HG03095 (cell line): ENCODE measurements at regions not wholly inside any gene's neighbourhood (a gene's known extent, or its start where the extent isn't known, plus 50 kb on each side); places are given as distances from the start of the nearest gene placed in this dataset.
A peak's percentile ranks its signal among the peaks of the same experiment; 100 is the strongest.
"Not testable (repeated sequence)": the region's sequence is repeated elsewhere in the genome, so short reads cannot be mapped to it uniquely, and the experiment has no call there.

Experiments
- ATAC-seq: cut with Tn5 transposase; IDR thresholded peaks from one replicate; pipeline ENCODE4 v1.9.1; 2021; ENCODE audit warnings: moderate library complexity; ENCODE audit not compliant: unreplicated experiment

- no peak for ATAC-seq
Measured at GRCh38 chr4:173777921-173778320, 247.9 kb upstream of the HAND2 start.

GRCh38 chr4:173777421-173777820 is 247.4 kb upstream of the HAND2 start:
- no peak for ATAC-seq

- ATAC-seq: no peak
Measured at GRCh38 chr4:173769568-173769967, 239.5 kb upstream of the HAND2 start.

GRCh38 chr4:173767650-173768049 is 237.6 kb upstream of the HAND2 start:
- ATAC-seq: no peak

DNA sequence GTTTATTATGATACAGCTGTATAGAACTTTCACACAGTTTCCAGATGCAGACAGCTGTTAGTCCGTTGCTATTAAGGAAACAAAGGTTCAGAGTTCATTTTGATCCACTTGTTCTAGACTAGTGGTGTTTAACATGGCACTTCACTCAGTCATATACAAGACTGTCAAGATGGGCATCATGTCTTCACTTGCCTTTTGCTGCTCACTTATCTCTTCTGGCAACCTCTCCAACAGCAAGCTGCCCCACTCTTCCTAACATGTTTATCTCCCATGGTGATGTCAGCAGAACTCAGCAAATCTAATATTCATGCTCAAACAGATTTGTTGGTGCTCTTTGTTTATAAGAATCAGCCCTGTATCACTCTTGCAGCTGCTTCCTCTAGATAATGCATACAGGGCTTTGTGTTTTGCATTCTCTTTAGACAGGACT is 236.2 kb upstream of the HAND2 start:
- no peak for ATAC-seq

DNA sequence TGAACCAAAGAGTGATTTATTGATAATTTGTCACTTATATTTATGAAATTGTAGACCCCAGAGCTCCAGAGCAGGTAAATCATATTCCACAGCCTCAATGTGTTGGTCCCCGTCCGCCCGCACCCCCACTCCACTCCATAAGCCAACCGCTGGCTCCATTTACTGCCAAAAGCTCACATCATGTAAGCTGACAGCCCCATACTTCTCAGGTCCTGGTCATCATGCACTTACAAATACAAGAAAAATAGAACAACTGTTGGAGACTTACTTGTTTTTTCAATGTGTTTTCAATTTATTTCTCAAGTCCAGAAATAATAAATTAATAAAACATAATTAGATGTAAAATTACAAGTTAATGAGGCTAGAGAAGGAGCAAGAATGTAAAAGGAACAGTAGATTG is 235.7 kb upstream of the HAND2 start:
- ATAC-seq: no peak

- ATAC-seq: no peak
Measured at GRCh38 chr4:173763389-173763788, 233.4 kb upstream of the HAND2 start.

DNA sequence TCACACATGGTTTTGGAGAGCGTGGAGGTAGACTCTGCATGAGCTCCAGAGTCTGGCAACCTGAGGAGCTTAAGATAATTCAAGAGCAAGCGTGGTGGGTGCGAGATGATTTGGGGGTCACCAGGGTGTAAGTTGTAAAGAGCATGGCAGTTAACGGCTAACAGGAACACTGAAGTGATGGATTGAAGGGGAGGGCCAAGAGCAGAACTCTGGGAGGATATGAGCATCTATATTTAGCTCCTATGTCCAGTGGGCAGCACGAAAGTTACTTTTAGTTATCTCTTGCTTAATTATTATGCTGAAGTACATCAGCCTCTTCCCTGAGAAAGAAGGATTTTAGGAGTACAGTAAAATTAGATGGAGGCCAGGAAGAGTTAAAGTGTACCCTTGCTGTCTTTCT is 231.9 kb upstream of the HAND2 start:
- ATAC-seq: no peak

GRCh38 chr4:173761236-173761635 is 231.2 kb upstream of the HAND2 start:
- no peak for ATAC-seq

DNA sequence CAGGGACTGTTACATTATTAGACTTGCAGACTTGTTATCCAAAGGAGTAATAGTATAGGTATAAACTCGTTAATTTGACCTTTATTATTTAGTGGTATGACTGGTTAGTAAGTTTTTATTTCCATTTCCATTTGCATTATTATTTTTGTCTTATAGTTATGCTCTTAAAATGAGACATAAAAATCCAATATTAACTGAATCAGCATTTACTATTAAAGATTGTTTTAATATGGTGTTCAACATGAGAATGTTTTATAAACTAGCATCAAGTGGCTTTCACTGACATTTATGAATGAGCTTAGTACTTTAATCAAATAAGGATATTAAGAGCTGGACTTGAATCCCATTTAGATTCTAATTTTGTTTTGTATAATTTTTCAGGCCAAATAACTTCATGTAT is 228.1 kb upstream of the HAND2 start:
- no peak for ATAC-seq

DNA sequence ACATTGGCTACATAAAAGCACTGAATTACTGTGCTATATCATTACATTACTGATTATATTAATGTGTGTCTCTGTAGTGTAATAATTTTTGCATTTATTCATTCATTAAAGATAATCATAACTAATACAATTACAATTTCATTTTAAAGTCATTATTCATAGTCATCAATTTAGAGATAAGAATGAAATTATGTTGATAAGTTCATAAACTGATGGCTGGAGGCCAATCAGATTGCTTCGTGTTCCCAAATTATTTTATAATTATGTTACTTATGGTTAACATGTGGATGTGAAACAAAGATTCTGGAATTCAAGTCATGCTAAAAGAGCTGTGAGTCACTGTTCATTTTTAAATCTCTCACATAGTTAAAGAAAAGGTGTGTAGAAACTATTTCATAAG is 223.4 kb upstream of the HAND2 start:
- no peak for ATAC-seq

GRCh38 chr4:173752610-173753230 is 222.7 kb upstream of the HAND2 start:
- peak; percentile 74 for ATAC-seq

GRCh38 chr4:173748353-173748752 is 218.3 kb upstream of the HAND2 start:
- no peak for ATAC-seq

GRCh38 chr4:173747537-173748257 is 217.7 kb upstream of the HAND2 start:
- ATAC-seq: no peak

GRCh38 chr4:173746424-173746823 is 216.4 kb upstream of the HAND2 start:
- ATAC-seq: no peak

GRCh38 chr4:173745765-173746164 is 215.7 kb upstream of the HAND2 start:
- ATAC-seq: no peak

- no peak for ATAC-seq
Measured at GRCh38 chr4:173736840-173737239, 206.8 kb upstream of the HAND2 start.

DNA sequence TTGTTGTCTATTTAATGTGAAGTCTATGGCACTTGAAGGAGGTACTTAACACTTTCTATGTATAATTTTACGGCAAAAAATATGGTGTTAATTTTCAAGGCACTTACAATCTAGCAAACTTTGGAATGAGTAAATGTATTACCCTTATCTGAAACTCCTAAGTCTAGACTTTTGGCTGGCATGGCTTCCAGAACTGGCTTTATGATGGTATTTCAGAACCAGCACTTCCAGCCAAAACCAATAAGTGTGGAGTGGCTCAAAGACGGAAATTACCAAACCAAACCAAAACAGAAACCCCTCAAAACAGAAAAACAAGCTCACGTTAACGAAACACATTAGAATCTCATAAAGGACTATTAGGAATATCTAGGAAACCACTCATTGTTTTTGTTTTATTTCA is 205.6 kb upstream of the HAND2 start:
- no peak for ATAC-seq

DNA sequence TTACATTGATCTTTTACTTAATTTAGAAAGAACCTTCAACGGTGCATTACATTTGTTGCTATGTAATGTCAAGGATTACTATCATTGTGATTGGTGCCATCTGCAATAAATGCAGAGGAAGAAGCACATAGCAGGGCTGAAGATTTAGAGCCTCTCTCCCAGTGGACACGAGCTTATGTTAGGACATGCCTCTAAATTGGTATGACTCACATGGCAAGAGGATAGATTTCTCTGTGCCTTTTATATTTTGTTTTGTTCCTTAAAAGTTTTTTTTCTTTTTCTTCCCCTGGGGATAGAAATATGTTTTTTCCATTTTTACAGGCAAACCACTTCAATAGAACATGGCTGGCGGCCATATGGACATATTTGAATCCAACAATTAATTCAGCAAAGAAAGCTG is 205.0 kb upstream of the HAND2 start:
- ATAC-seq: no peak

DNA sequence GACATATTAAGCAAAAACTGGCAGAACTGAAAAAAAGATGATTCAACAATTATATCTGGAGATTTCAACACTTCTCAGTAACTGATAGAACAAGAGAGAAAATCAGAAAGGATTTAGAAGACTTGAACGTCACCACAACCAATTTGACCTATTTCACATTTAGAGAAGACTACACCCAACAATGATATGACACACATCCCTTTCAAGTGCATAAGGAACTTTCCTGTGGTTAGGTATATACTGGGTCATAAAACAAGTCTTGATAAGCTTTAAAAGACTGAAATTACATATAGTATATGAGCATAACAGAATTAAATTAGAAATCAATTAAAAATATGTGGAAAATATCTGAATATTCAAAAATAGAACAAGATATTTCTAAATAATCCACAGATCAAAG is 201.2 kb upstream of the HAND2 start:
- ATAC-seq: no peak

DNA sequence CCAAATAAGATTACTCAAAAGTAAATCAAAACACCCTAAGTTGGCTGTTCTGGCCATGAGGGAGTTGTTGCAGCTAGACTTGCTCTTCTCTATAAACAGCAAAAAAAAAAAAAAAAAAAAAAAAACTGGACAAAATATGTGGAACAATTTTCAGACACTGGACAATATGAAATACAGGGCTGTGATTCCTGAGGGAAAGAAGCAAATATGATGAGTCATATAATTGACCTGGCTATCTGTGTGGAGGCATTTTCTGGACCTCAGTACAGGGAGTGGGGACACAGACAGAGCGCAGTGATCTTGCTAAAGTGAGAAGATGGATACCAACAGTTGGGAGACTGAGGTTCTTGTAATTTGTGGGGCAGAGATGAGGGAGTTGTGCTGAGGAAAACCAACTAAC is 192.0 kb upstream of the HAND2 start:
- ATAC-seq: no peak

DNA sequence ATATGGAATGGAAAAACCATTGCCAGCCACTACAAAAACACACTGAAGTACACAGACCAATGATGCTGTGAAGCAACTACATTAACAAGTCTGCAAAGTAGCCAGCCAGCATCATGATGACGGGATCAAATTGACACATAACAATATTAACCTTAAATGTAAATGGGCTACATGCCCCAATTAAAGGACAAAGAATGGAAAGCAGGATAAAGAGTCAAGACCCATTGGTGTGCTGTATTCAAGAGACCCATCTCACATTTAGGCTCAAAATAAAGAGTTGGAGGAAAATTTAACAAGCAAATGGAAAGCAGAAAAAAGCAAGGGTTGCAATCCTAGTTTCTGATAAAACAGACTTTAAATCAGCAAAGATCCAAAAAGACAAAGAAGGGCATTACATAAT is 188.5 kb upstream of the HAND2 start:
- ATAC-seq: not testable (repeated sequence)

- ATAC-seq: no peak
Measured at GRCh38 chr4:173717581-173717980, 187.6 kb upstream of the HAND2 start.
